GM19025 (cell line): ENCODE measurements at regions not wholly inside any gene's neighbourhood (a gene's known extent, or its start where the extent isn't known, plus 50 kb on each side); places are given as distances from the start of the nearest gene placed in this dataset.
"Not testable (repeated sequence)": the region's sequence is repeated elsewhere in the genome, so short reads cannot be mapped to it uniquely, and the experiment has no call there.

Experiments used
- ATAC-seq: cut with Tn5 transposase; IDR thresholded peaks from one replicate; pipeline ENCODE4 v1.9.1; 2021; ENCODE audit warnings: mild to moderate bottlenecking, low read depth, moderate library complexity; ENCODE audit not compliant: unreplicated experiment

GRCh38 chr6:134537765-134538164, 219.9 kb upstream of the SGK1 start:
- not testable (repeated sequence) for ATAC-seq

GRCh38 chr6:134537146-134537555, 219.2 kb upstream of the SGK1 start:
- no peak for ATAC-seq

GRCh38 chr6:134535831-134536230, 217.9 kb upstream of the SGK1 start:
- no peak for ATAC-seq

DNA sequence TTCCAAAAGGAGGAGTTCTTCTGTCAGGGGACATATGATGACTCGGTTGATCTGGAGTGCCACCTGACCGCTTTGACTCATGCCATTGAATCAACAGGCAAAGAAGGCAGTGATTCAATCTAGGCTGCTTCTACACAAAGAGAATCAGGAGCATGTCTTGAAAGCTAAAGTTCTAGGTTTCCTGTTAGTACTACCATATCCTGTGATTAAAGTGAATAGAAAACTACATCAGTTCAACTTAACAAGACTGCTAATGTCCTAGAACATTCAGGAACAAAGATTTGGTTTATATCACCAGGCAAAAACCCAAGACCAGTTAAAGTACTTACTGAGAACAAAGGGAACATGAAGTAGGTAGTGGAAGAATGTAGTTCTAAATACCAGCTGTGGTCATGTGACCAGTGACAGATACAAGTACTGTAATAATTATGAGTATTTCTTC, 216.8 kb upstream of the SGK1 start:
- no peak for ATAC-seq

DNA sequence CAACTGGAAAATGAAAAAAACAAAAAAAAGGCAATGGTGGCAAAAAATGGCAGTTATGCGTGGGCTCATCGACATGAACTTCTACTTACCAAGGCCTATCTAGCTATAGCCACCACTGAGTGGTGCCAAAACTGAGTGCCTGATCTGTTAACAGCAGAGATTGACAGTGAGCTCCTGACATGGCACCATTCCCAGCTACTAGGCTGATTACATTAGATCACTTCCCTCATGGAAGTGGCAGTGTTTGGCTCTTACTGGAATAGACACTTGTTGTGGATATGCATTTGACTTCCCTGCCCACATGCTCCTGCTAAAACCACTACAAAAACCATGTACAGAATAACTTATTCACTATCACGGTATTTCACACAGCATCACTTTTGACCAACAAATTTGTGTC, 216.1 kb upstream of the SGK1 start:
- ATAC-seq, result no peak

DNA sequence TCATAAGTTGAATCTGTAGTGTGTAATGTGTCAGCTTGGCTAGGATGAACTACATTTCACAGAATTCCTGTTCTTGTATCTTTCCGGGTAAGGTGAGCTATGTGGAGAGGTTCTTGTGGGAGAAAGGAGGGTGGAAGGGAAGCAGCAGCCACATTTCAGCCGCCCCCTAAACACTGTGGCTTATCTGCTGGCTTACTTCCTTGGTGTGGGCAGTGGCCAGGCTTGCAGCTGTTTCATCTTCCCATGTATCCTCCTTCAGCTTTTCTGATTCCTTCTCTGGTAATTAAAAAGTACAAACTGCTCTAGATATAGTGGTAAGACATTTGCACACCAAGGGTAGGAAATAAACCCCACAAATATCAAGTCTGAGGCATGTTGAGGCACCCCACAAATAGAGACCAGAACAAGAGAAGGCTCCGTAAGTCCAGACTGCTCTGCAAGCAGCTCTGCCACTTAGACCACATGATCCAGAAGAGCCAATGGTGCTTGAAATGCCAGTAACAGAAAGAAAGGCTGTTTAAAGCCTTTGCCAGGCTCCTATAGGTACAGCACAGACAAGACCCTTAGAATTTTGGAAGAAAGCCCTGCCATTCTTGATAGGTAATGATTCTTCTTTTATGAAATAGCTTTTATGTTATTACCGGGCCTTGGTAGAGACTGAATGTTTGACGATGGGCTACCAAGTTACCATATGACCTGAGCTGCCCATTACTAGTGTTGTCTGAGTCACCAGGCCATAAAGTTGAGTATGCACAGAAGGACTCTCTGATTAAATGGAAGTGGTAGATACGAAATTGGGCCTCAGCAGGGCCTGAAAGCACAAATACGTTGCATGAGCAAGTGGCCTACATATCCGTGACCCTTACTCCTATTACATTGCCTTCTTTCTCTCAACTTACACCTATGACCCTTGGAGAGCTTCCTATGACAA, 215.0 kb upstream of the SGK1 start:
- no peak for ATAC-seq

GRCh38 chr6:134531611-134532010, 213.7 kb upstream of the SGK1 start:
- no peak for ATAC-seq

DNA sequence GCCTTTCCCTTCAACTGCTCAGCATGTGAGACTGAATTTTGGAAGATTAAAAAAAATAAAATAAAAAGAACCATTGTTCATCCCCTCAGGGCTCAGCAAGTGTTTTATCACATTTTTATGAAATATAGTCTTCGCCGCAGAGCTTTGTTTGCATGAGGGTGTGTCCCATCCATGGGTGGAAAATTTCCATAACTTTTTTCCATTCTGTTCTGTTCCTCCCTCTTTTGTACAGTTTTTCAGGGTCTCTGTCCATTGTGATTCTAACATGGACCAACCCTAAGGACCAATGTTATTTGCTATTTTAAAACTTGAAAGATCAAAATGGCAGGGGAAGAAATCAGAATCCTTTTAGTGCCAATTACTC, 213.3 kb upstream of the SGK1 start:
- no peak for ATAC-seq

GRCh38 chr6:134529921-134530320, 212.0 kb upstream of the SGK1 start:
- no peak for ATAC-seq

- no peak for ATAC-seq
Observed at GRCh38 chr6:134529305-134529704, 211.4 kb upstream of the SGK1 start.

GRCh38 chr6:134527108-134527787, 209.3 kb upstream of the SGK1 start:
- ATAC-seq, result no peak

DNA sequence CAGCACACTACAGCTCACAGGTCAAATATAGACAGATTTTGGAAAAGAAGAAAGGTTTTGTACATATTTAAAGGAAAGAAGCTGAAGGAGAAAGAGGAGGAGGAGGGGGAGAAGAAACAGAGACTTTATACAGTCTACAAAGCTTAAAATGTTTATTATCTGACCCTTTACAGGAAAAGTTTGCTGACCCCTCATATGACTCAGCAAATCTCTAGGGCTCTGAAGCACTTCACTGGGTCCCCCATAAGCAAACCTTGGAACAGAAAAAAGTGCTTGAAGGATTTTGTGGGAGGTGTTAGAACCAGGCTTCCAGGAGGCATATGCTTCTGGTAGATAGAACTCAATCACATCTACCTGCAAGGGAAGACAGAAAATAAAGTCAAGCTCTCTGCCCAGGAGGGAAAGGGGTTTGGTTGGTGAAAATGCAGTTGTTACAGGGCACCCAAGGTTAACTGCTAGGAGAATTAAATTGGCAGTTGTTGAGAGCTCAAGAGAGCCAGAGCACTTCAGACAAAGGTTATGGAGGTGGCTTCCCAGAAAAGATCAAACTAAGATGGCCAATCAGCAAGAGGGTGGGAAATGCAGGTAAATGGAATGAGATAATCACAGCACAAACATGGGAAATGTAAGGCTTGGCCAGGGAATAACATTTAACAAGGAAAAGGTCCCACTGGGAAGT, 207.4 kb upstream of the SGK1 start:
- ATAC-seq, result no peak

- ATAC-seq, result no peak
Observed at GRCh38 chr6:134523903-134524650, 206.2 kb upstream of the SGK1 start.

- no peak for ATAC-seq
Observed at GRCh38 chr6:134523051-134523450, 205.1 kb upstream of the SGK1 start.

- no peak for ATAC-seq
Observed at GRCh38 chr6:134521116-134521501, 203.2 kb upstream of the SGK1 start.

DNA sequence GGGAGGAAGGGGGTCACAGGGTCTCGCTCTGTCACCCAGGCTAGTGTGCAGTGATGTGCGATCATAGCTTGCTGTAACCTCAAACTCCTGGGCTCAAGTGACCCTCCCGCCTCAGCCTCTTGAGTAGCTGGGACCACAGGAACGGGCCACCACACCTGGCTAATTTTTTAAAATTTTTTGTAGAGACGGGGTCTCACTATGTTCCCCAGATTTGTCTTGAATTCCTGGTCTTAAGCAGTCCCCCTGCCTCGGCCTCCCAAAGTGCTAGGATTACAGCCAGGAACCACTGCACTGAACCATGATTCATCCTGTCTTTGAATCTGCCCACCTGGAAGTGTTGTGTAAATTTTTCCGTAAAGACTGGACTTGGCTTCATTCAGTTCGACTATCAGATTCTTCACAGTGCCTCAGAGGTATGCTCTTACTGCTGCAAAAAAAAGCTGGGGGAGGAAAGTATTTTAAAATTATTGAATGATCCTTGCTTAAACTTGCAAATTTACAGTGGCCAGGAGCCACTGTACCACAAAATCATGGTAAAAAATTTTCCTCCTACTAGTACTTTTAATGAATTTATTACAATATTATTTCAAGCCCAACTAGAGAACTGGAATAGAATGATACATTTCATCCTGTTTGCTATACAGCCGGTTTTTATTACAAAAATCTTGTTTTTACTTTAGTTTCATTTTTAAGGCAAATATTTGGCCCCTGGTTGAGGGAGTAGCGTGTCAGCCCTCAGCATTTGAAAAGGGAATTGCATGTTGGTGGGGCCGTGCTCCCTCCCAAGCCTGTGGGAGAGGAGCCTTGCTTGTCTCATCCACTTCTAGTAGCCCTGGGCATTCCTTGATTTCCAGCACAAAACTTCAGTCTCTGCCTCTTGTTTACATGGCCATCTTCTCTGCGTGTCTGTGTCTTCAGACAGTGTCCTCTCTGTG, 202.5 kb upstream of the SGK1 start:
- no peak for ATAC-seq

GRCh38 chr6:134519465-134519864, 201.6 kb upstream of the SGK1 start:
- ATAC-seq, result no peak

GRCh38 chr6:134517868-134518267, 200.0 kb upstream of the SGK1 start:
- no peak for ATAC-seq

GRCh38 chr6:134517145-134517658, 199.3 kb upstream of the SGK1 start:
- no peak for ATAC-seq
